PC-3 (cell line): ENCODE measurements at regions not wholly inside any gene's neighbourhood (a gene's known extent, or its start where the extent isn't known, plus 50 kb on each side); places are given as distances from the start of the nearest gene placed in this dataset.
"Not testable (repeated sequence)": the region's sequence is repeated elsewhere in the genome, so short reads cannot be mapped to it uniquely, and the experiment has no call there.

Source experiments
- ATAC-seq: fragments of 200-7000 bp; cut with Tn5 transposase; 2 replicates; pipeline ENCODE4 v1.9.1; 2020; ENCODE audit warnings: mild to moderate bottlenecking, moderate library complexity
- BruUV-seq: library from RNA; stranded (reverse); fragments of 400-500 nt; replicated peaks from 2 replicates; lab custom pipeline; 2021; lab: Mats Ljungman, UMichigan
- CTCF ChIA-PET: fragments of 300-600 bp; sonication (Branson Sonifier 250); formaldehyde crosslinking; loops from one replicate; lab custom pipeline; 2022; ENCODE audit warnings: antibody characterized with exemption; lab: Charles Lee
- POLR2A ChIA-PET: fragments of 300-600 bp; sonication (Branson Sonifier 250); formaldehyde crosslinking; loops from one replicate; lab custom pipeline; 2022; ENCODE audit warnings: antibody characterized with exemption; ENCODE audit not compliant: unreplicated experiment; lab: Charles Lee
- DNase-seq: peaks from one replicate; pipeline ENCODE4 v3.0.0-alpha.2; 2015
- H2AFZ ChIP-seq: fragments of 300-600 bp; sonication (generic); 2 replicates; pipeline ENCODE4 v1.6.0; 2016; ENCODE audit warnings: antibody characterized with exemption, low read length
- H3F3A ChIP-seq: fragments of 300-600 bp; sonication (generic); one replicate; pipeline ENCODE4 v1.6.0; 2017; ENCODE audit warnings: antibody characterized with exemption, low read length, control low read depth, mild to moderate bottlenecking; ENCODE audit not compliant: unreplicated experiment
- H3K27ac ChIP-seq: fragments of 300-600 bp; sonication (generic); 2 replicates; pipeline ENCODE4 v1.5.1; 2016; ENCODE audit warnings: mild to moderate bottlenecking, low read length
- H3K27me3 ChIP-seq: fragments of 300-600 bp; sonication (generic); 2 replicates; pipeline ENCODE4 v1.6.1; 2016; ENCODE audit warnings: low read length, mixed read lengths
- H3K36me3 ChIP-seq: fragments of 300-600 bp; sonication (generic); 2 replicates; pipeline ENCODE4 v1.6.1; 2016; ENCODE audit warnings: low read depth, mixed run types, low read length, mixed read lengths
- H3K4me1 ChIP-seq: fragments of 300-600 bp; sonication (generic); 2 replicates; pipeline ENCODE4 v1.5.1; 2016; ENCODE audit warnings: low read length; ENCODE audit not compliant: insufficient read depth
- H3K4me2 ChIP-seq: fragments of 300-600 bp; sonication (generic); 2 replicates; pipeline ENCODE4 v1.6.0; 2016; ENCODE audit warnings: low read length
- H3K4me3 ChIP-seq: fragments of 300-600 bp; sonication (generic); 2 replicates; pipeline ENCODE4 v1.5.1; 2016; ENCODE audit warnings: mild to moderate bottlenecking, low read length, mixed read lengths
- H3K79me2 ChIP-seq: fragments of 300-600 bp; sonication (generic); 2 replicates; pipeline ENCODE4 v1.6.1; 2017; ENCODE audit warnings: low read length, mixed read lengths
- H3K9ac ChIP-seq: fragments of 300-600 bp; sonication (generic); 2 replicates; pipeline ENCODE4 v1.6.0; 2016; ENCODE audit warnings: mild to moderate bottlenecking, low read length
- H3K9me2 ChIP-seq: fragments of 300-600 bp; sonication (generic); replicated peaks from 2 replicates; pipeline ENCODE4 v1.6.1; 2016; ENCODE audit warnings: mixed run types, low read length, mixed read lengths
- H3K9me3 ChIP-seq: fragments of 300-600 bp; sonication (generic); 2 replicates; pipeline ENCODE4 v1.6.1; 2016; ENCODE audit warnings: low read length, mixed read lengths
- H4K20me1 ChIP-seq: fragments of 300-600 bp; sonication (generic); 2 replicates; pipeline ENCODE4 v1.6.1; 2016; ENCODE audit warnings: low read length, mixed read lengths
- CTCF ChIP-seq: fragments of 300-600 bp; sonication (generic); conservative IDR thresholded peaks from 2 replicates; pipeline ENCODE4 v1.5.1; 2017; ENCODE audit warnings: antibody characterized with exemption, low read depth, mild to moderate bottlenecking, low read length
- EZH2 ChIP-seq: fragments of 300-600 bp; sonication (generic); IDR thresholded peaks from one replicate; pipeline ENCODE4 v1.6.1; 2017; ENCODE audit warnings: antibody characterized with exemption, mild to moderate bottlenecking, low read length; ENCODE audit not compliant: unreplicated experiment
- EZH2phosphoT487 ChIP-seq: fragments of 300-600 bp; sonication (generic); IDR thresholded peaks from 2 replicates; pipeline ENCODE4 v1.6.1; 2018; ENCODE audit warnings: mild to moderate bottlenecking, antibody characterized with exemption, low read length, borderline replicate concordance
- intact Hi-C: fragments of 100-400 bp; cut with micrococcal nuclease; formaldehyde crosslinking; loops from 2 replicates; pipeline ENCODE4 v1.9.0; 2023

GRCh38 chr11:134494395-134494794, 82.4 kb upstream of the B3GAT1 start:
- ATAC-seq, H3K27ac ChIP-seq, H3K9ac ChIP-seq, H4K20me1 ChIP-seq, DNase-seq, H3K9me2 ChIP-seq, H3K9me3 ChIP-seq, H3K79me2 ChIP-seq, BruUV-seq, H3K4me2 ChIP-seq, H3K36me3 ChIP-seq, intact Hi-C loops, CTCF ChIA-PET, POLR2A ChIA-PET, H2AFZ ChIP-seq, H3K27me3 ChIP-seq, H3K4me1 ChIP-seq, H3F3A ChIP-seq, H3K4me3 ChIP-seq: not testable (repeated sequence)

GRCh38 chr11:134492411-134492810, 80.4 kb upstream of the B3GAT1 start:
- H3K9me3 ChIP-seq, BruUV-seq, intact Hi-C loops, H3K4me3 ChIP-seq, H3K79me2 ChIP-seq, H3K9ac ChIP-seq, H3K4me2 ChIP-seq, H3K4me1 ChIP-seq, H3K27ac ChIP-seq, H2AFZ ChIP-seq, H3K36me3 ChIP-seq, CTCF ChIA-PET, H3F3A ChIP-seq, H4K20me1 ChIP-seq, POLR2A ChIA-PET, DNase-seq, ATAC-seq, H3K27me3 ChIP-seq, H3K9me2 ChIP-seq: not testable (repeated sequence)

- ChIA-PET CTCF (no interaction called here), POLR2A (no interaction called here)
- Histone ChIP-seq H3K27me3 (no peaks in the 10 kb centered on the region), H3K36me3 (no peaks in the 10 kb centered on the region), H3K9ac (no peak overlapping the region), H3K27ac (no peak overlapping the region), H3K4me2 (no peak overlapping the region), H3F3A (no peaks in the 10 kb centered on the region), H3K4me3 (no peak overlapping the region), H2AFZ (no peak overlapping the region), H3K79me2 (no peaks in the 10 kb centered on the region), H3K9me3 (no peaks in the 10 kb centered on the region), H4K20me1 (no peaks in the 10 kb centered on the region), H3K9me2 (no peaks in the 10 kb centered on the region), H3K4me1 (no peaks in the 10 kb centered on the region)
- intact Hi-C loops: no loop called here
- BruUV-seq: no TSS peak
- no peak for TF ChIP-seq EZH2
- TF ChIP-seq EZH2phosphoT487: no peak
- no peak for TF ChIP-seq CTCF
- DNase-seq (no peak), ATAC-seq (no peak)
Observed at GRCh38 chr11:134489728-134490127, 77.7 kb upstream of the B3GAT1 start.

DNA sequence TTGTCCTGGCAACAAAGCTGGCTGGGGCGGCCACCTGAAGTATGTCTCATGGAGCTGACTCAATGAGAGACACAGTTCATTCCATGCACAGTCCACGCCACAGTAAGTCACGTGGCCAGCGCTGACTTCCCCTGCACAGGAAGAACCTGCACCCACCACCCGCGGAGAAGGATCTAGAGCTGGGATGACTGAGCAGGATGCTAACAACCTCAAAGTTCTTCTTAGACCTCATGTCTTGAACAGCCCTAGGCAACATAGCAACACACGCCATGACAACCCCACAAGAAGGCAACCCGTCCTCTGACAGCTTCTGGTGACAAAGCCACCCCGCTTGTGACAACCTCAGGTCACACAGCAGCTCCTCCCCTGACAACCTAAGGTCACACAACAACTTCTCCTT, 76.9 kb upstream of the B3GAT1 start:
- no peaks in the 10 kb centered on the region for H3K9me3 ChIP-seq
- H3K4me1 ChIP-seq: no peaks in the 10 kb centered on the region
- H3K79me2 ChIP-seq: no peaks in the 10 kb centered on the region
- no peaks in the 10 kb centered on the region for H3K36me3 ChIP-seq
- H2AFZ ChIP-seq: no peak overlapping the region
- POLR2A ChIA-PET: no interaction called here
- no peaks in the 10 kb centered on the region for H3K9me2 ChIP-seq
- no TSS peak for BruUV-seq
- no peak for TF ChIP-seq EZH2phosphoT487
- no peak for TF ChIP-seq EZH2
- no peak for TF ChIP-seq CTCF
- CTCF ChIA-PET: no interaction called here
- H3K9ac ChIP-seq: no peak overlapping the region
- H4K20me1 ChIP-seq: no peaks in the 10 kb centered on the region
- intact Hi-C loops: no loop called here
- H3K4me2 ChIP-seq: no peak overlapping the region
- ATAC-seq (no peak), DNase-seq (no peak)
- no peaks in the 10 kb centered on the region for H3F3A ChIP-seq
- H3K27ac ChIP-seq: no peak overlapping the region
- no peak overlapping the region for H3K4me3 ChIP-seq
- H3K27me3 ChIP-seq: peaks cover 4% of the 10 kb centered on the region; the same call in 1 of the 2 replicates
